ENCODE measurements at regions not wholly inside any gene's neighbourhood (a gene's known extent, or its start where the extent isn't known, plus 50 kb on each side); places are given as distances from the start of the nearest gene placed in this dataset.

GRCh38 chr16:75810342-75810741, 84.1 kb upstream of the CPHXL start:
- TF ChIP-seq CTCF (IDR thresholded peaks at IDR 0.05) (no peak), POLR2A (IDR thresholded peaks at IDR 0.05) (no peak)
